ENCODE measurements at regions not wholly inside any gene's neighbourhood (a gene's known extent, or its start where the extent isn't known, plus 50 kb on each side); places are given as distances from the start of the nearest gene placed in this dataset.

DNA sequence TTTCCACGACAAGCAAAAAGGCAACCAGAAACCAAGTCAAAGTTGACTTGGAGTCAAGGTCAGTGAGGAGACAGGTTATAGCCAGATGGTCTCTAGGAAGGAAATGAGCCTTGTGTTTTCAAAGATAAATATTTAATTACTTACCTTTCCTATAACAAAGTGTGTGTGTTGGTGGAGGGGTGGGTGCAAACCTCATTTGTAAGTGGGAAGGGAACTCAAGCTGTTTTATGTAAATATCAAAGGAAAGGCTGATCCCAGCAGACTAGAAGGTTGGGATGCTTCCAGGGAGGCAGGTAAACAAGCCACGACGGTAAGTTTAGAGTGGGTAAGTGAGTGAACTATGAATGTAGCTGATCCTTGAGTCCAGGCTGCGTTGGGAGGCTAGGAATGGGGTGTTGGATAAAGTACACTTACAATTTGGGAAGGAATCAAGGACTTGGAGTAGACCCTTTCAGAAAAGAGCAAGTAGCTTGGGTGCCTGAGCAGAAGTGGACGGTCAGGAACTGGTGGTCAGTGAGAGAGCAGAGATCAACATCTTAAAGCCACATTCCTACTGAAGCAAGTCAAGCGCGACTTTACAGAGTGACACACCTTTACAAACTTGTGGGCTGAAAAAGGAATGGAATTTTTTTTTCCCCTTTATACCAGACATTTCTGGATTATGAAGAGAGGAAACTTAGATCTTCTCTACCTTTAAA, 82.0 kb upstream of the TBL1XR1 start:
- Histone ChIP-seq H3K27ac (no peak overlapping the region), H3K4me1 (ENCODE audit: insufficient read depth) (no peaks in the 10 kb centered on the region), H3K27me3 (no peaks in the 10 kb centered on the region), H3K9me3 (no peaks in the 10 kb centered on the region), H3K4me3 (no peak overlapping the region), H3K36me3 (no peaks in the 10 kb centered on the region)
- intact Hi-C loops (cut with DNase I), result no loop called here
- 60 to 70% (median 62%) methylated on average over 7 of the region's 7 CpGs for WGBS, 3 donors
- TF ChIP-seq EP300 (IDR thresholded peaks at IDR 0.05), result no peak
- no peak for DNase-seq

GRCh38 chr3:177281292-177282118, 84.2 kb upstream of the TBL1XR1 start:
- H3K4me3 ChIP-seq, result no peak overlapping the region
- no peaks in the 10 kb centered on the region for H3K27me3 ChIP-seq
- no peaks in the 10 kb centered on the region for H3K9me3 ChIP-seq
- TF ChIP-seq EP300 (IDR thresholded peaks at IDR 0.05) (no peak), CTCF (IDR thresholded peaks at IDR 0.05) (no peak), POLR2A (IDR thresholded peaks at IDR 0.05) (no peak)
- no peak for DNase-seq
- WGBS, 3 donors, result 87 to 88% (median 88%) methylated on average over 7 of the region's 7 CpGs
- intact Hi-C loops (cut with DNase I), result no loop called here
- H3K36me3 ChIP-seq, result no peaks in the 10 kb centered on the region
- H3K27ac ChIP-seq, result no peak overlapping the region
- H3K4me1 ChIP-seq (ENCODE audit: insufficient read depth), result no peaks in the 10 kb centered on the region

GRCh38 chr3:177282119-177282655, 84.9 kb upstream of the TBL1XR1 start:
- intact Hi-C loops (cut with DNase I), result no loop called here
- H3K27ac ChIP-seq, result no peak overlapping the region
- H3K36me3 ChIP-seq, result no peaks in the 10 kb centered on the region
- WGBS, 3 donors, result 95 to 98% (median 98%) methylated on average over 1 of the region's 1 CpG
- no peak for TF ChIP-seq EP300 (IDR thresholded peaks at IDR 0.05)
- TF ChIP-seq POLR2A (IDR thresholded peaks at IDR 0.05), result no peak
- TF ChIP-seq CTCF (IDR thresholded peaks at IDR 0.05), result no peak
- no peaks in the 10 kb centered on the region for H3K4me1 ChIP-seq (ENCODE audit: insufficient read depth)
- no peak for DNase-seq
- no peak overlapping the region for H3K4me3 ChIP-seq
- H3K9me3 ChIP-seq, result no peaks in the 10 kb centered on the region
- no peaks in the 10 kb centered on the region for H3K27me3 ChIP-seq

DNA sequence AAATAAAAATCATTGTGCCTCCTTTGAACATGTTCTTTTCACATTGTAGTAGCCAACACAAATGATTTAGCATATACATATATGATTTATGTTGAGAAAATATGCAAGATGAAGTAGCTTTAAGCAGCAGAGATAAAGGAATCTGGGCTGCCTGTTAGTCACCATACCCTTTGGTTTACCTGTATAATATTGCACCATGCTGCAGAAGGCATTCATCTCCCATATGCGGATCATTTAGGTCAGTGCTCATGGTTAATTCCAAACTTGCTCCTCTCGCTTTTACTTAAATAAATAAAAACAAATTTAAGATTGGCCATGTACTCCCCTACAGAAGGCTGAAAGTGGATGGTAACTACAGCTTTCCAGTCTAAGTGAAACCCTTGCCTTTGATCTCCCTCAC, 86.7 kb upstream of the TBL1XR1 start:
- intact Hi-C loops (cut with DNase I), result no loop called here
- Histone ChIP-seq H3K27me3 (no peaks in the 10 kb centered on the region), H3K4me1 (ENCODE audit: insufficient read depth) (no peaks in the 10 kb centered on the region), H3K4me3 (no peak overlapping the region), H3K36me3 (no peaks in the 10 kb centered on the region), H3K27ac (no peak overlapping the region), H3K9me3 (no peaks in the 10 kb centered on the region)
- TF ChIP-seq POLR2A (IDR thresholded peaks at IDR 0.05), result no peak
- TF ChIP-seq EP300 (IDR thresholded peaks at IDR 0.05), result no peak
- no peak for TF ChIP-seq CTCF (IDR thresholded peaks at IDR 0.05)
- no peak for DNase-seq
- WGBS, 3 donors, result 71 to 74% (median 72%) methylated on average over 2 of the region's 2 CpGs

Data from ovary (tissue), 7 donors.